Chondrocyte (in vitro differentiated cells): ENCODE measurements at regions not wholly inside any gene's neighbourhood (a gene's known extent, or its start where the extent isn't known, plus 50 kb on each side); places are given as distances from the start of the nearest gene placed in this dataset.

ENCODE experiments used
- DNase-seq: peaks from one replicate; pipeline ENCODE4 v3.0.0; 2021; ENCODE audit warnings: mixed read lengths, low spot score
- H3K27ac Mint-ChIP-seq: one replicate; pipeline ENCODE4 v1.8.0; 2021; ENCODE audit warnings: mild to moderate bottlenecking, moderate library complexity, mixed read lengths; ENCODE audit not compliant: unreplicated experiment
- H3K27me3 Mint-ChIP-seq: 2 replicates; pipeline ENCODE4 v1.8.0; 2021; ENCODE audit warnings: low read depth, mixed read lengths
- H3K36me3 Mint-ChIP-seq: 2 replicates; pipeline ENCODE4 v1.8.0; 2021; ENCODE audit warnings: low read depth, mixed read lengths
- H3K4me1 Mint-ChIP-seq: 2 replicates; pipeline ENCODE4 v1.8.0; 2021; ENCODE audit warnings: low read depth, mild to moderate bottlenecking, mixed read lengths
- H3K4me3 Mint-ChIP-seq: one replicate; pipeline ENCODE4 v1.8.0; 2021; ENCODE audit warnings: mild to moderate bottlenecking, moderate library complexity, mixed read lengths; ENCODE audit not compliant: unreplicated experiment
- H3K9me3 Mint-ChIP-seq: 2 replicates; pipeline ENCODE4 v1.8.0; 2021; ENCODE audit warnings: low read depth, mixed read lengths
- TF ChIP-seq, protein P1 (sequence below): fragments of 200-600 bp; sonication (generic); IDR thresholded peaks from 2 replicates; pipeline ENCODE4 v1.5.0; 2021; ENCODE audit warnings: antibody characterized with exemption, mild to moderate bottlenecking, moderate library complexity

DNA sequence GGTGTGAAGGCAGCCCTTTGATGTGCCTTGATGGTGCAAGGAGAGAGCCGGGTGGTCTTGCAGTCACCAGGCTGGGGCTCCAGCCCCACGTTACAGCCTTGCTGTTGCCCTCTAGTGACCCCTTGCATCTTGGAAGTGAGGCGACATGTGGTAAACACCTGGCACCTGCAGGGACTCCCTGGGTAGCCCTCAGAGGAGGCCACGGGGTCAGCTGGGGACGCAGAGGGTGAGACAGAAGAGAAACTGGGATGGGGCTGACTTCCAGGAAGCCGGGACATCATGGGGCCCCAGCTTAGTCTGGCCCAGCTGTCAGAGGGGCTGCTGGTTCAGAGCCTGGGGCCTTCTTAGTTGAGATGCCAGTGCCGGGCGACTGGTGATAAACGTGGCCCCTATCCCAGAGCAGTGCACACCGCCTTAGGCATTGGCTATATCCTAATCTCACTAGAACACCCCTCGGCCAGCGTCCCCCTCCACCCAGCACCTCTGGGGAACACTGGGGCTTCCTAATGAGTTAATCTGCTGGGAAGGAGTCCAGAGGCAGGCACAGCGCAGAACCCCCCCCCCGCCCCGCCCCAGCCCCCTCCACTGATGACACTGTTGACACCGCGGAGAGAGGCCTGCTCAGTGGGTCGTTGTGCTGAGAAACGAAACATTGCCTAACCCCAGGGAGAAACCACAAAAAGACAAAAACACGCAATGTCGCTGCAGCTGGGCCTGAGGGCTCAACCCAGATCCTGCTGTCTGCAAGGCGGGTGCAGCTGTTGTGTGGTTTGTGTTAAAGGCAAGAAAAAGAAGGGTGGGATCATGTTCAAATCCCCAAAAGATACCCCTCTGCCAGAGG is 60.5 kb upstream of the KLF13 start:
- Mint-ChIP-seq H3K27me3 (no peaks in the 10 kb centered on the region), H3K36me3 (no peaks in the 10 kb centered on the region), H3K4me3 (no peak overlapping the region), H3K27ac (no peak overlapping the region), H3K9me3 (no peaks in the 10 kb centered on the region), H3K4me1 (peaks cover 3% of the 10 kb centered on the region)
- TF ChIP-seq, protein P1, sequence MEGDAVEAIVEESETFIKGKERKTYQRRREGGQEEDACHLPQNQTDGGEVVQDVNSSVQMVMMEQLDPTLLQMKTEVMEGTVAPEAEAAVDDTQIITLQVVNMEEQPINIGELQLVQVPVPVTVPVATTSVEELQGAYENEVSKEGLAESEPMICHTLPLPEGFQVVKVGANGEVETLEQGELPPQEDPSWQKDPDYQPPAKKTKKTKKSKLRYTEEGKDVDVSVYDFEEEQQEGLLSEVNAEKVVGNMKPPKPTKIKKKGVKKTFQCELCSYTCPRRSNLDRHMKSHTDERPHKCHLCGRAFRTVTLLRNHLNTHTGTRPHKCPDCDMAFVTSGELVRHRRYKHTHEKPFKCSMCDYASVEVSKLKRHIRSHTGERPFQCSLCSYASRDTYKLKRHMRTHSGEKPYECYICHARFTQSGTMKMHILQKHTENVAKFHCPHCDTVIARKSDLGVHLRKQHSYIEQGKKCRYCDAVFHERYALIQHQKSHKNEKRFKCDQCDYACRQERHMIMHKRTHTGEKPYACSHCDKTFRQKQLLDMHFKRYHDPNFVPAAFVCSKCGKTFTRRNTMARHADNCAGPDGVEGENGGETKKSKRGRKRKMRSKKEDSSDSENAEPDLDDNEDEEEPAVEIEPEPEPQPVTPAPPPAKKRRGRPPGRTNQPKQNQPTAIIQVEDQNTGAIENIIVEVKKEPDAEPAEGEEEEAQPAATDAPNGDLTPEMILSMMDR: no peak
- peak; percentile 65 for DNase-seq

- DNase-seq: peak; percentile 79
- Mint-ChIP-seq H3K27ac (no peak overlapping the region), H3K9me3 (no peaks in the 10 kb centered on the region), H3K27me3 (no peaks in the 10 kb centered on the region), H3K4me3 (no peak overlapping the region), H3K36me3 (no peaks in the 10 kb centered on the region), H3K4me1 (peaks cover 3% of the 10 kb centered on the region)
- TF ChIP-seq, protein P1: no peak
Measured at GRCh38 chr15:31266712-31267111, 59.9 kb upstream of the KLF13 start.

GRCh38 chr15:31267161-31268107 is 59.2 kb upstream of the KLF13 start:
- peak; percentile 68 for DNase-seq
- H3K27ac Mint-ChIP-seq: no peak overlapping the region
- H3K4me1 Mint-ChIP-seq: peaks cover 3% of the 10 kb centered on the region
- no peaks in the 10 kb centered on the region for H3K36me3 Mint-ChIP-seq
- H3K4me3 Mint-ChIP-seq: no peak overlapping the region
- TF ChIP-seq, protein P1: no peak
- H3K9me3 Mint-ChIP-seq: no peaks in the 10 kb centered on the region
- H3K27me3 Mint-ChIP-seq: no peaks in the 10 kb centered on the region

- Mint-ChIP-seq H3K4me3 (no peak overlapping the region), H3K4me1 (peaks cover 3% of the 10 kb centered on the region), H3K27me3 (no peaks in the 10 kb centered on the region), H3K36me3 (no peaks in the 10 kb centered on the region), H3K9me3 (no peaks in the 10 kb centered on the region), H3K27ac (no peak overlapping the region)
- TF ChIP-seq, protein P1: no peak
- DNase-seq: peak; percentile 14
Measured at GRCh38 chr15:31268108-31268501, 58.5 kb upstream of the KLF13 start.
